Loucy (cell line): ENCODE measurements at regions not wholly inside any gene's neighbourhood (a gene's known extent, or its start where the extent isn't known, plus 50 kb on each side); places are given as distances from the start of the nearest gene placed in this dataset.
"Not testable (repeated sequence)": the region's sequence is repeated elsewhere in the genome, so short reads cannot be mapped to it uniquely, and the experiment has no call there.

Source experiments
- H2AFZ ChIP-seq: fragments of 200-600 bp; sonication (generic); 2 replicates; pipeline ENCODE4 v1.6.0; 2016; ENCODE audit warnings: antibody characterized with exemption, mild to moderate bottlenecking, low read length, moderate library complexity
- H3F3A ChIP-seq: fragments of 200-600 bp; 2 replicates; pipeline ENCODE4 v1.6.0; 2016; ENCODE audit warnings: antibody characterized with exemption, low read depth, mild to moderate bottlenecking
- H3K27me3 ChIP-seq: fragments of 200-600 bp; sonication (generic); 2 replicates; pipeline ENCODE4 v1.6.1; 2014; ENCODE audit warnings: low read length, mild to moderate bottlenecking; ENCODE audit not compliant: insufficient read depth, poor library complexity, severe bottlenecking
- H3K36me3 ChIP-seq: fragments of 200-600 bp; sonication (generic); 2 replicates; pipeline ENCODE4 v1.6.1; 2016; ENCODE audit warnings: low read length; ENCODE audit not compliant: insufficient read depth
- H3K4me1 ChIP-seq: fragments of 200-600 bp; sonication (generic); 2 replicates; pipeline ENCODE4 v1.5.1; 2014; ENCODE audit warnings: low read length, mild to moderate bottlenecking; ENCODE audit not compliant: insufficient read depth, poor library complexity, severe bottlenecking
- H3K4me2 ChIP-seq: fragments of 200-600 bp; sonication (generic); 2 replicates; pipeline ENCODE4 v1.6.0; 2014; ENCODE audit warnings: antibody characterized with exemption, low read length, low read depth, mild to moderate bottlenecking; ENCODE audit not compliant: poor library complexity, severe bottlenecking
- H3K4me3 ChIP-seq: fragments of 200-600 bp; sonication (generic); 2 replicates; pipeline ENCODE4 v1.5.1; 2014; ENCODE audit warnings: low read length, mild to moderate bottlenecking, mixed read lengths; ENCODE audit not compliant: poor library complexity, severe bottlenecking
- H3K79me2 ChIP-seq: fragments of 200-600 bp; sonication (generic); 2 replicates; pipeline ENCODE4 v1.6.1; 2014; ENCODE audit warnings: low read length; ENCODE audit not compliant: insufficient read depth
- H3K9ac ChIP-seq: fragments of 200-600 bp; sonication (generic); 2 replicates; pipeline ENCODE4 v1.6.0; 2014; ENCODE audit warnings: mild to moderate bottlenecking, low read depth, low read length, moderate library complexity; ENCODE audit not compliant: poor library complexity, severe bottlenecking
- H3K9me2 ChIP-seq: fragments of 200-600 bp; sonication (generic); replicated peaks from 2 replicates; pipeline ENCODE4 v1.6.1; 2016; ENCODE audit warnings: low read depth, low read length, mixed read lengths
- H3K9me3 ChIP-seq: fragments of 200-600 bp; sonication (generic); 2 replicates; pipeline ENCODE4 v1.6.1; 2014; ENCODE audit warnings: mild to moderate bottlenecking, antibody characterized with exemption, low read length, low read depth; ENCODE audit not compliant: insufficient read depth
- H4K20me1 ChIP-seq: fragments of 200-600 bp; sonication (generic); 2 replicates; pipeline ENCODE4 v1.6.0; 2014; ENCODE audit warnings: antibody characterized with exemption, low read length, mild to moderate bottlenecking; ENCODE audit not compliant: insufficient read depth, poor library complexity, severe bottlenecking
- EZH2phosphoT487 ChIP-seq: fragments of 200-600 bp; IDR thresholded peaks from 2 replicates; pipeline ENCODE4 v1.6.1; 2018; ENCODE audit warnings: antibody characterized with exemption, mild to moderate bottlenecking, moderate library complexity, borderline replicate concordance
- TF ChIP-seq, protein P1 (sequence below): fragments of 200-600 bp; sonication (generic); conservative IDR thresholded peaks from 2 replicates; pipeline ENCODE4 v1.5.1; 2014; ENCODE audit warnings: mild to moderate bottlenecking, antibody characterized with exemption, low read length

- Histone ChIP-seq H3K9ac (no peak overlapping the region), H3K4me1 (no peaks in the 10 kb centered on the region), H3K4me2 (no peak overlapping the region), H2AFZ (no peak overlapping the region), H3F3A (no peaks in the 10 kb centered on the region), H3K9me3 (no peaks in the 10 kb centered on the region), H3K27me3 (no peaks in the 10 kb centered on the region), H3K9me2 (0 out of 2 replicates have a peak, but pooled peaks cover 5% of the 10 kb centered on the region), H3K36me3 (no peaks in the 10 kb centered on the region), H3K79me2 (no peaks in the 10 kb centered on the region), H3K4me3 (no peak overlapping the region), H4K20me1 (no peaks in the 10 kb centered on the region)
- TF ChIP-seq EZH2phosphoT487 = no peak
- TF ChIP-seq, protein P1, sequence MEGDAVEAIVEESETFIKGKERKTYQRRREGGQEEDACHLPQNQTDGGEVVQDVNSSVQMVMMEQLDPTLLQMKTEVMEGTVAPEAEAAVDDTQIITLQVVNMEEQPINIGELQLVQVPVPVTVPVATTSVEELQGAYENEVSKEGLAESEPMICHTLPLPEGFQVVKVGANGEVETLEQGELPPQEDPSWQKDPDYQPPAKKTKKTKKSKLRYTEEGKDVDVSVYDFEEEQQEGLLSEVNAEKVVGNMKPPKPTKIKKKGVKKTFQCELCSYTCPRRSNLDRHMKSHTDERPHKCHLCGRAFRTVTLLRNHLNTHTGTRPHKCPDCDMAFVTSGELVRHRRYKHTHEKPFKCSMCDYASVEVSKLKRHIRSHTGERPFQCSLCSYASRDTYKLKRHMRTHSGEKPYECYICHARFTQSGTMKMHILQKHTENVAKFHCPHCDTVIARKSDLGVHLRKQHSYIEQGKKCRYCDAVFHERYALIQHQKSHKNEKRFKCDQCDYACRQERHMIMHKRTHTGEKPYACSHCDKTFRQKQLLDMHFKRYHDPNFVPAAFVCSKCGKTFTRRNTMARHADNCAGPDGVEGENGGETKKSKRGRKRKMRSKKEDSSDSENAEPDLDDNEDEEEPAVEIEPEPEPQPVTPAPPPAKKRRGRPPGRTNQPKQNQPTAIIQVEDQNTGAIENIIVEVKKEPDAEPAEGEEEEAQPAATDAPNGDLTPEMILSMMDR = no peak
These were observed 734.2 kb upstream of the CHAC2 start for GRCh38 chr2:53033411-53033810.

DNA sequence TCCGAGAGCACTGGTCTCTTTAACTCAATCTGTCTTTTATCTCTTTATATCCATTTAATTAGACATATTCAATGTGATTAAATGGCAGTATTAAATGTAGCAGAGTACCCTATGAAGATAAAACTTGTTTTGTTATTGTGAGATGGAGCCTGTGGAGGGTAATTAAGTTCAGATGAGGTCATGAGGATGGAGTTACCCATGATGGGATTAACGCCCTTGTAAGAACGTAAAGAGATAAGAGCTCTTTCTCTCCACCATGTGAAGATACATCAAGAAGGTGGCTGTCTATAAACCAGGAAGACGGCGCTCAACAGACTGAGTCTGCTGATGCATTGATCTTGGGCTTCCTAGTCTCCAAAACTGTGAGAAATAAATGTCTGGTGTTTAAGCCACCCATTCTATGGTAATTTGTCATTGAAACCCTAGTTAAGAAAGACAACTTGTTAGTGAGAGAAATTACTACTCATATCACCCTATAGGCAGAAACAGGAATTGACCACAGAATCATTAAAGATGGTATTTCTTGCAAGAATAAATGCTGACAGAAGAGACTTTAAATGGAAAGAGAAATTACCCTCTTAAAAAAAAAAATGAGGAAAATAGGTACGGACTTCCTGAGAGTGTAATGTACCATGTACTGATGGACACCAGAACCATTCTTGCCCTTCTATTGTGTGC, 738.7 kb upstream of the CHAC2 start:
- Histone ChIP-seq H3K4me3 (no peak overlapping the region), H3K9me3 (no peaks in the 10 kb centered on the region), H3K79me2 (no peaks in the 10 kb centered on the region), H4K20me1 (no peaks in the 10 kb centered on the region), H3K4me2 (no peak overlapping the region), H3F3A (no peaks in the 10 kb centered on the region), H3K9ac (no peak overlapping the region), H3K9me2 (0 out of 2 replicates have a peak, but pooled peaks cover 5% of the 10 kb centered on the region), H3K36me3 (no peaks in the 10 kb centered on the region), H3K27me3 (no peaks in the 10 kb centered on the region), H2AFZ (no peak overlapping the region), H3K4me1 (no peaks in the 10 kb centered on the region)
- TF ChIP-seq, protein P1 = no peak
- no peak for TF ChIP-seq EZH2phosphoT487

DNA sequence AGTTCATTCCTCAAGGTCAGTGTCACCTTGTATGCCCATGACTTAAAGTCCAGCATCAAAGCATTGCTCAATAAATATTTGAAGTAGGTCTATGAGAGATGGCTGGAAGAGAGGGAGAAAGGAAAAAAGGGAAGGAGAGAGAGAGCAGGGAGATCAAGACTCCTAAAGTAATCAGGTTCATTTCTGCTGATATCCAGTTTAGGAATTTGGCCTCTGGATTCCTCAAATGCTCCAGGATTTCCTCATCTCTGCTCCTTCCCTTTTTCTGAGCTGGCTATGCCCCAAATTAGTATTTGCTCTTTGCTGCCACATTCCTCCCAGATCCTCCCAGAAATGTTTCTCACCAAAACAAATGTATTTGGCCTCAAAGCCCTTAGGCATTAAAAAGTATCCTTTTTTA, 739.4 kb upstream of the CHAC2 start:
- no peak overlapping the region for H3K4me3 ChIP-seq
- H3K9me2 ChIP-seq = 0 out of 2 replicates have a peak, but pooled peaks cover 5% of the 10 kb centered on the region
- H3K36me3 ChIP-seq = no peaks in the 10 kb centered on the region
- no peaks in the 10 kb centered on the region for H4K20me1 ChIP-seq
- H3K4me1 ChIP-seq = no peaks in the 10 kb centered on the region
- no peak overlapping the region for H2AFZ ChIP-seq
- H3K27me3 ChIP-seq = no peaks in the 10 kb centered on the region
- TF ChIP-seq, protein P1 = no peak
- no peak for TF ChIP-seq EZH2phosphoT487
- no peaks in the 10 kb centered on the region for H3F3A ChIP-seq
- no peaks in the 10 kb centered on the region for H3K79me2 ChIP-seq
- no peak overlapping the region for H3K9ac ChIP-seq
- no peak overlapping the region for H3K4me2 ChIP-seq
- H3K9me3 ChIP-seq = no peaks in the 10 kb centered on the region

- not testable (repeated sequence) for H4K20me1 ChIP-seq, H3K4me1 ChIP-seq, H3K4me3 ChIP-seq, H3K9me3 ChIP-seq, H3K79me2 ChIP-seq, H3K27me3 ChIP-seq, H3K4me2 ChIP-seq, H3K36me3 ChIP-seq, H3K9ac ChIP-seq, H2AFZ ChIP-seq, H3K9me2 ChIP-seq, H3F3A ChIP-seq
These were observed 745.4 kb upstream of the CHAC2 start for GRCh38 chr2:53022248-53022647.
